Body of pancreas (tissue), 4 donors: ENCODE measurements at regions not wholly inside any gene's neighbourhood (a gene's known extent, or its start where the extent isn't known, plus 50 kb on each side); places are given as distances from the start of the nearest gene placed in this dataset.
"Not testable (repeated sequence)": the region's sequence is repeated elsewhere in the genome, so short reads cannot be mapped to it uniquely, and the experiment has no call there.

Experiments
- ATAC-seq: fragments of 150-250 bp; one replicate; pipeline ENCODE4 v1.9.1; 2016
- DNase-seq, 4 donors: peaks; one replicate each; pipeline ENCODE4 v3.0.0-alpha.2; 2019
- H3K27ac ChIP-seq, 4 donors: fragments of 200-600 bp; sonication (generic); 1 replicate in 3 of 4; 2 replicates in 1 of 4; pipeline versions ENCODE4 v1.5.1 to v1.6.1; 2016 to 2019; ENCODE audit warnings: mild to moderate bottlenecking in 1 of 4, mixed read lengths in 1 of 4, moderate library complexity in 1 of 4
- H3K27me3 ChIP-seq, 2 donors: fragments of 200-600 bp; sonication (generic); one replicate each; pipeline ENCODE4 v1.6.0; 2016; ENCODE audit warnings: mild to moderate bottlenecking in 1 of 2
- H3K36me3 ChIP-seq, 2 donors: fragments of 200-600 bp; sonication (generic); replicated peaks in 1 of 2; 2 replicates each; pipeline ENCODE4 v1.5.1; 2016; ENCODE audit warnings: low read depth in 2 of 2; ENCODE audit not compliant: insufficient read depth in 1 of 2
- H3K4me1 ChIP-seq: fragments of 200-600 bp; sonication (generic); one replicate; pipeline ENCODE4 v1.6.0; 2016
- H3K4me3 ChIP-seq, 2 donors: fragments of 200-600 bp; sonication (generic); 1 replicate in 1 of 2; 2 replicates in 1 of 2; pipeline ENCODE4 v1.5.1; 2016 to 2019
- H3K9me3 ChIP-seq, 3 donors: fragments of 200-600 bp; sonication (generic); 1 replicate in 2 of 3; 2 replicates in 1 of 3; pipeline ENCODE4 v1.5.1; 2016
- POLR2A ChIP-seq, 3 donors: fragments of 450-650 bp; IDR thresholded peaks; one replicate each; pipeline ENCODE4 v1.6.1; 2016; ENCODE audit warnings: antibody characterized with exemption in 3 of 3, mild to moderate bottlenecking in 2 of 3
- WGBS, 2 donors: methylation state at CpG; one replicate each; pipeline ENCODE4 v1.1.5; 2017; 5-methylcytosine and 5-hydroxymethylcytosine counted together
- intact Hi-C: fragments of 100-400 bp; cut with DNase I; formaldehyde crosslinking; loops from one replicate; pipeline ENCODE4 v1.15.1; 2023
- TF ChIP-seq, protein P1 (sequence below), 7 experiments: fragments of 450-650 bp in 4 of 7; fragments of 200-600 bp in 3 of 7; sonication (generic) in 3 of 7; IDR thresholded peaks; one replicate each; pipeline ENCODE4 v1.5.1; 2016 to 2019; ENCODE audit warnings: antibody characterized with exemption in 7 of 7

DNA sequence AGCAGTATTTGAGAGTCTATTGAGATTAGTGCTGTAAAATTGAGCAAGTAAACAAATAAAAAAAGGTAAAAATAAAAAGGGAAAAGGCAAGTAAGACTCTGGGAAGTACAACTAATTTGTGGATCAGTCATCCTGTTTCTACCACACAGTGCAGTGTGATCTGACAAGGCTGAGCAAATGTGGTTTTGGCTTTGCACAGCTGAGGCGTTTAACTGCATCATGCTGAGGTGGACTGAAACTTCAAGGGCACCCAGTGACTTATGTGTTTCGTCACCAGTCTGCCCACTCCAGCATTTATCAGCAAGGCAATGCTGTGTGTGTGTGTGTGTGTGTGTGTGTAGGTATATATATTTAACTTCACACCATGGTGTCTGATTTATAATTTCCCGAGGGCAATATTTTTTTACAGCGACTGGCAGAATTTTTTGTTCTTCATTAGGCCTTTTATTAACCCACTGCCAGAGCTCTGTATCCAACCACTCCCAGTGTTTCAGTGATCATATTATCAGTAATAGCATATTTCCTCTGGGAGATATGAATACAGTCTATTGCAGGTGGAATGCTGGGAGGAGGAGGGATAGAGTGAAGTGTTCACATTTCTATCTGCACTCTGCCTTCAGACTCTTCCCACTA lies 131.5 kb upstream of the SATB1 start:
- WGBS, 2 donors = 50 to 54% methylated on average over 4 of the region's 4 CpGs

DNA sequence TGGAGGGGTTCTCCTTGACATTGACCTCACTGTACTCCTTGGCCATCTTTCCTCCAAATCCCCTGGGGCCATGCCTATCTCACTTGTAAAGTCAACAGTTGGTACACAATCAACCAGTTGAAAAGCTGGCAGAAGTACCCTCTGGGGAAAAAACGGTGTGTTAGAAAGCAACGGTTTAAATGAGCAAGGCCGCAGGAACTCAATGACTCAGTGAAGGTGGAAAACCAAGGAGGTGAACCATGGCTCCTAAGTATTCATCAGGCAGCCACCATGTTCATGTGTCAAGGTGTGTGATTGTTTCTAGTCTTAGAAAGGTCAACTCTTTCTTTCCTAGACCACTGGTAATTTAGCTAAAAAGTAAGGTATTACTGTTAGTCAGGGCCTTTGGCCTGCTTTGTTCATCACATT lies 130.9 kb upstream of the SATB1 start:
- Histone ChIP-seq H3K27ac (no peak overlapping the region), H3K4me1 (peaks cover 8% of the 10 kb centered on the region), H3K27me3 (no peaks in the 10 kb centered on the region), H3K9me3 (no peaks in the 10 kb centered on the region), H3K36me3 (no peaks in the 10 kb centered on the region), H3K4me3 (no peak overlapping the region)
- ATAC-seq = no peak
- TF ChIP-seq, protein P1, sequence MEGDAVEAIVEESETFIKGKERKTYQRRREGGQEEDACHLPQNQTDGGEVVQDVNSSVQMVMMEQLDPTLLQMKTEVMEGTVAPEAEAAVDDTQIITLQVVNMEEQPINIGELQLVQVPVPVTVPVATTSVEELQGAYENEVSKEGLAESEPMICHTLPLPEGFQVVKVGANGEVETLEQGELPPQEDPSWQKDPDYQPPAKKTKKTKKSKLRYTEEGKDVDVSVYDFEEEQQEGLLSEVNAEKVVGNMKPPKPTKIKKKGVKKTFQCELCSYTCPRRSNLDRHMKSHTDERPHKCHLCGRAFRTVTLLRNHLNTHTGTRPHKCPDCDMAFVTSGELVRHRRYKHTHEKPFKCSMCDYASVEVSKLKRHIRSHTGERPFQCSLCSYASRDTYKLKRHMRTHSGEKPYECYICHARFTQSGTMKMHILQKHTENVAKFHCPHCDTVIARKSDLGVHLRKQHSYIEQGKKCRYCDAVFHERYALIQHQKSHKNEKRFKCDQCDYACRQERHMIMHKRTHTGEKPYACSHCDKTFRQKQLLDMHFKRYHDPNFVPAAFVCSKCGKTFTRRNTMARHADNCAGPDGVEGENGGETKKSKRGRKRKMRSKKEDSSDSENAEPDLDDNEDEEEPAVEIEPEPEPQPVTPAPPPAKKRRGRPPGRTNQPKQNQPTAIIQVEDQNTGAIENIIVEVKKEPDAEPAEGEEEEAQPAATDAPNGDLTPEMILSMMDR (IDR thresholded peaks at IDR 0.05) = no peak
- TF ChIP-seq POLR2A (IDR thresholded peaks at IDR 0.05) = no peak
- intact Hi-C loops = no loop called here
- no peak for DNase-seq
- 42 to 60% methylated on average over 3 of the region's 3 CpGs for WGBS, 2 donors

More for the DNA sequence above, 131.5 kb upstream of the SATB1 start:
- Histone ChIP-seq H3K4me1 (peaks cover 8% of the 10 kb centered on the region), H3K36me3 (no peaks in the 10 kb centered on the region), H3K27me3 (no peaks in the 10 kb centered on the region), H3K4me3 (no peak overlapping the region), H3K27ac (no peak overlapping the region), H3K9me3 (no peaks in the 10 kb centered on the region)
- no peak for TF ChIP-seq POLR2A (IDR thresholded peaks at IDR 0.05)
- TF ChIP-seq, protein P1 (IDR thresholded peaks at IDR 0.05) = no peak
- ATAC-seq = no peak
- intact Hi-C loops = no loop called here
- DNase-seq = peak in 1 of 4 donors; percentile 15

DNA sequence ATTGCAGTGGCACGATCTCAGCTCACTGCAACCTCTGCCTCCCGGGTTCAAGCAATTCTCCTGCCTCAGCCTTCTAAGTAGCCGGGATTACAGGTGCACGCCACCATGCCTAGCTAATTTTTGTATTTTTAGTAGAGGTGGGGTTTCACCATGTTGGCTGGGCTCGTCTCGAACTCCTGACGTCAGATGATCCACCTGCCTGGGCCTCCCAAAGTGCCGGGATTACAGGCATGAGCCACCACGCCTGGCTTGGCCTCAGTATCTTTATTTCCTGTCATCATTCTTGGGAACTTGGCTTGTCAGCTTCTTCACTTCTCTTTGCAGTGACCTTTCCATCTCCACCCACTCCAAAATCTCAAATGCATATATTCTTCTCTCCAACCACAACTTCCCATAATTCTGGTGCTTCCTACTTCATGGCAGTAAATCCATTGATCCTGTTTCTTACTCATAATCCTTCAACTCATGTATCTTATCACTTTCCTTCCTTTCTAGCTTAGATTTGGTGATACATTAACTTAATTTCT lies 127.5 kb upstream of the SATB1 start:
- H3K27ac ChIP-seq, H3K4me3 ChIP-seq, H3K36me3 ChIP-seq, DNase-seq, H3K9me3 ChIP-seq, intact Hi-C loops, H3K4me1 ChIP-seq, ATAC-seq, H3K27me3 ChIP-seq: not testable (repeated sequence)
- 73 to 84% methylated on average over 8 to 9 of the region's 9 CpGs for WGBS, 2 donors

DNA sequence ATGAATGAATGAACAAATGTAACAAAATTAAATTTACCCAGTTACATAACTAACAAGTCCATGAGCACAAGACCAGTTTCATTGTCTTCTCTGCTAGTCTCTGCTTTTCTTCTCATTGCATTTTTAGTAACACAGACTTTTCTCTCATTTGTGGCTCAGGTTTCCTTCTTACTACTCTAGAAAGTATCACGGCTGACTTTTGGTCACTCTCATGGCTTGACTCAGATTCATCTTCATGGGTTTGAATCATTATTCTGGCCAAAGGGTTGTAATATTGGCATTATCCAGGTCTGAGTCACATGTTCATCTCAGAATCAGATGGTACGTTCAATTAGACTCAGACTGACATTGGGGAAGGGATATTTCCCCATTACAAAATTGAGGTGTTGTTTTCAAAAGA lies 121.5 kb upstream of the SATB1 start:
- 89 to 91% methylated on average over 2 of the region's 2 CpGs for WGBS, 2 donors
- no peaks in the 10 kb centered on the region for H3K27me3 ChIP-seq
- H3K27ac ChIP-seq = no peak overlapping the region
- ATAC-seq = no peak
- H3K4me3 ChIP-seq = no peak overlapping the region
- no peak for TF ChIP-seq POLR2A (IDR thresholded peaks at IDR 0.05)
- TF ChIP-seq, protein P1 (IDR thresholded peaks at IDR 0.05) = no peak
- no peaks in the 10 kb centered on the region for H3K36me3 ChIP-seq
- intact Hi-C loops = no loop called here
- H3K9me3 ChIP-seq = no peaks in the 10 kb centered on the region
- DNase-seq = no peak
- no peaks in the 10 kb centered on the region for H3K4me1 ChIP-seq

DNA sequence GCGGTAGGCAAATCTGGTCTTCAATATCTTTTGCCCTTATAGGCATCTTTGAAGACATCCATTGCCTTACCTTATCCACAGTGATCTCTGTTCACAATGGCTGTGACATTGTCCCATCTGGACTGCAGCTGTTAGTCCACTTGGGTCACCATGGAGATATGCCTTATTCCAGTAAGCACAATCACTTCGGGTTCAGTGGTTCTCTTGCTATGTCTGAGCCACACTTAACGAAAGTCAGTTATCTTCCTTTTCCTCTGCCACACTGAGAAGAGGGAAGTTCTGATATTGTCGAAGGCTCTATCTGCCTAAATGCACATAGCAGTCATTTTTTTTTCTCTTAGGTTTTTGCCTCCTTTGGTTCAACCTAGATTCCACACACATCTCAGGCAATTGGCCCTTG lies 119.0 kb upstream of the SATB1 start:
- intact Hi-C loops = no loop called here
- ATAC-seq = no peak
- WGBS, 2 donors = 68 to 79% methylated on average over 4 of the region's 4 CpGs
- Histone ChIP-seq H3K4me3 (no peak overlapping the region), H3K36me3 (no peaks in the 10 kb centered on the region), H3K4me1 (no peaks in the 10 kb centered on the region), H3K9me3 (no peaks in the 10 kb centered on the region), H3K27ac (no peak overlapping the region), H3K27me3 (no peaks in the 10 kb centered on the region)
- TF ChIP-seq POLR2A (IDR thresholded peaks at IDR 0.05) = no peak
- TF ChIP-seq, protein P1 (IDR thresholded peaks at IDR 0.05) = no peak
- DNase-seq = peak in 2 of 4 donors; percentile 6 to 7
